Left lung (tissue), 4 donors: ENCODE measurements at regions not wholly inside any gene's neighbourhood (a gene's known extent, or its start where the extent isn't known, plus 50 kb on each side); places are given as distances from the start of the nearest gene placed in this dataset.

Source experiments
- ATAC-seq: fragments of 200-7000 bp; cut with Tn5 transposase; one replicate; pipeline ENCODE4 v1.9.1; 2020; ENCODE audit warnings: moderate library complexity
- DNase-seq, 4 donors: peaks; one replicate each; pipeline ENCODE4 v3.0.0-alpha.2; 2013 to 2020
- H3K27ac ChIP-seq, 2 donors: fragments of 200-600 bp; sonication (generic) in 1 of 2; one replicate each; pipeline versions ENCODE4 v1.5.0 to v1.8.0; 2020 to 2021
- H3K27me3 ChIP-seq, 2 donors: fragments of 200-600 bp; sonication (generic) in 1 of 2; one replicate each; pipeline versions ENCODE4 v1.5.0 to v1.8.0; 2020 to 2021
- H3K36me3 ChIP-seq, 2 donors: fragments of 200-600 bp; sonication (generic) in 1 of 2; one replicate each; pipeline versions ENCODE4 v1.5.0 to v1.8.0; 2020 to 2021
- H3K4me1 ChIP-seq, 2 donors: fragments of 200-600 bp; one replicate each; pipeline ENCODE4 v1.8.0; 2021
- H3K4me3 ChIP-seq, 2 donors: fragments of 200-600 bp; sonication (generic) in 1 of 2; one replicate each; pipeline versions ENCODE4 v1.5.0 to v1.8.0; 2020 to 2021; ENCODE audit warnings: mild to moderate bottlenecking in 1 of 2
- H3K9me3 ChIP-seq, 2 donors: fragments of 200-600 bp; sonication (generic) in 1 of 2; one replicate each; pipeline versions ENCODE4 v1.5.0 to v1.8.0; 2020 to 2021
- intact Hi-C, 2 donors: fragments of 100-400 bp; cut with DNase I; formaldehyde crosslinking; loops; one replicate each; pipeline versions ENCODE4 v1.11.2 to v1.14.2; 2022
- TF ChIP-seq, protein P1 (sequence below), 2 donors: fragments of 200-600 bp; sonication (generic) in 1 of 2; IDR thresholded peaks; one replicate each; pipeline versions ENCODE4 v1.5.0 to v1.8.0; 2021; ENCODE audit warnings: antibody characterized with exemption in 2 of 2
- donor health status: DM: no; HTN: yes; CAD: no.
- donor health status: DM: no; HTN: no; CAD: no.

DNA sequence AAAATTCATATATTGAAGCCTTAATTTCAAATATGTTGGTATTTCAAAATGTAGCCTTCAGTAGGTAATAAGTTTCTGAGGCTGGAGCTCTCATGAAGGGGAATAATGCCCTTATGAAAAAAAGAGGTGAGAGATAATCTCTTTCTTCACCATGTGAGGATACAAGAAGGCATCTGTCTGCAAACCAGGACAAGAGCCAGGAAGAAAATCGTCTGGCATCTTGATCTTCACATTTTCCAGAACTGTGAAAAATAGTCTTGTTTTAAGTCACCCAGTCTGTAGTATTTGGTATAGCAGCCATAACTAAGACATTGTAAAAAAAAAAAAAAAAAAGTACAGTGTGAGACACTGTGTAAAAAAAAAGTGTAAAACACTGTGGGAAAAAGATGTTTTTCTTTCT, 768.9 kb downstream of the TAF11L14 start:
- Histone ChIP-seq H3K4me3 (no peak overlapping the region), H3K27me3 (no peaks in the 10 kb centered on the region), H3K9me3 (no peaks in the 10 kb centered on the region), H3K27ac (no peak overlapping the region), H3K36me3 (no peaks in the 10 kb centered on the region), H3K4me1 (no peaks in the 10 kb centered on the region)
- ATAC-seq (no peak), DNase-seq (no peak)
- TF ChIP-seq, protein P1, sequence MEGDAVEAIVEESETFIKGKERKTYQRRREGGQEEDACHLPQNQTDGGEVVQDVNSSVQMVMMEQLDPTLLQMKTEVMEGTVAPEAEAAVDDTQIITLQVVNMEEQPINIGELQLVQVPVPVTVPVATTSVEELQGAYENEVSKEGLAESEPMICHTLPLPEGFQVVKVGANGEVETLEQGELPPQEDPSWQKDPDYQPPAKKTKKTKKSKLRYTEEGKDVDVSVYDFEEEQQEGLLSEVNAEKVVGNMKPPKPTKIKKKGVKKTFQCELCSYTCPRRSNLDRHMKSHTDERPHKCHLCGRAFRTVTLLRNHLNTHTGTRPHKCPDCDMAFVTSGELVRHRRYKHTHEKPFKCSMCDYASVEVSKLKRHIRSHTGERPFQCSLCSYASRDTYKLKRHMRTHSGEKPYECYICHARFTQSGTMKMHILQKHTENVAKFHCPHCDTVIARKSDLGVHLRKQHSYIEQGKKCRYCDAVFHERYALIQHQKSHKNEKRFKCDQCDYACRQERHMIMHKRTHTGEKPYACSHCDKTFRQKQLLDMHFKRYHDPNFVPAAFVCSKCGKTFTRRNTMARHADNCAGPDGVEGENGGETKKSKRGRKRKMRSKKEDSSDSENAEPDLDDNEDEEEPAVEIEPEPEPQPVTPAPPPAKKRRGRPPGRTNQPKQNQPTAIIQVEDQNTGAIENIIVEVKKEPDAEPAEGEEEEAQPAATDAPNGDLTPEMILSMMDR (IDR thresholded peaks at IDR 0.05) = no peak
- intact Hi-C loops = no loop called here

DNA sequence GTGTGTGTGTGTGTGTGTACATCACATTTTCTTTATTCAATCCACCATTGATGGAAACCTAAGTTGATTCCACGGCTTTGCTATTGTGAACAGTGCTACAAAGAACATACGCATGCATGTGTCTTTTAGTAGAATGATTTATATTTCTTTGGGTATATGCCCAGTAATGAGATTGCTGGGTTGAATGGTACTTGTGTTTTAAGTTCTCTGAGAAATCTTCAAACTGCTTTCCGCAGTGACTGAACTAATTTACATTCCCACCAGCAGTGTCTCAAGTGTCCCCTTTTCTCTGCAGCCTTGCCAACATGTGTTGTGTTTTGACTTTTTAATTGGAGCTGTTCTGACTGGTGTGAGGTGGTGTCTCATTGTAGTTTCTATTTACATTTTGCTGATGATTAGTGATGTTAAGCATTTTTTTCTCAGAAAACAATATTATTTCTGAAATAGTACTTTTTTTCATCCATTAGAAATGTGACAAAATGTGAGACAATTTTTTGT, 769.7 kb downstream of the TAF11L14 start:
- no peak overlapping the region for H3K4me3 ChIP-seq

DNA sequence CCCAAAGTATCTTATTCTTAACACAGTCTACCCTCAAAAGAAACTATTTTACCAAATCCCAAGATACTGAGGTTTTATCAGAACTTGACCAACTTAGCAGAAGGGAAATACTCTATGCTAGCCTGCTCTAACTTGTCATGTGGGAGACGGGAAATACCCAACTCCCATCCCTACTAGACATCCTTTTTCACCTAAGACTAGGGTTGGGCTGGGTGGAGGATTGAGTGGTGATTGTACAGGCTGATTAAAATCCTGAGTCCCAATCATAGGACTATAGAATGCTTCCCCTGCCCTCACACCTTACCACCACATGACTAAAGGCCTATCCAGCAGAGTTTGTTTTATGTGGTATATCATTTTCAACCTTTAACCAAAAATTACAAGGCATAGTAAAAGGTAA, 786.5 kb downstream of the TAF11L14 start:
- no peaks in the 10 kb centered on the region for H3K4me1 ChIP-seq
- no peak overlapping the region for H3K27ac ChIP-seq
- DNase-seq (no peak), ATAC-seq (peak; percentile 34)
- TF ChIP-seq, protein P1 (IDR thresholded peaks at IDR 0.05) = no peak
- intact Hi-C loops = no loop called here
- H3K27me3 ChIP-seq = no peaks in the 10 kb centered on the region
- peaks cover 0 to 3% of the 10 kb centered on the region in 2 donors for H3K9me3 ChIP-seq
- no peak overlapping the region for H3K4me3 ChIP-seq
- no peaks in the 10 kb centered on the region for H3K36me3 ChIP-seq

More for the DNA sequence above, 769.7 kb downstream of the TAF11L14 start:
- H3K36me3 ChIP-seq = no peaks in the 10 kb centered on the region
- ATAC-seq (peak; percentile 94), DNase-seq (peak in 1 of 4 donors; percentile 28)
- no peaks in the 10 kb centered on the region for H3K9me3 ChIP-seq
- intact Hi-C loops = no loop called here
- TF ChIP-seq, protein P1 (IDR thresholded peaks at IDR 0.05) = no peak
- no peak overlapping the region for H3K27ac ChIP-seq
- H3K4me1 ChIP-seq = no peaks in the 10 kb centered on the region
- H3K27me3 ChIP-seq = no peaks in the 10 kb centered on the region

DNA sequence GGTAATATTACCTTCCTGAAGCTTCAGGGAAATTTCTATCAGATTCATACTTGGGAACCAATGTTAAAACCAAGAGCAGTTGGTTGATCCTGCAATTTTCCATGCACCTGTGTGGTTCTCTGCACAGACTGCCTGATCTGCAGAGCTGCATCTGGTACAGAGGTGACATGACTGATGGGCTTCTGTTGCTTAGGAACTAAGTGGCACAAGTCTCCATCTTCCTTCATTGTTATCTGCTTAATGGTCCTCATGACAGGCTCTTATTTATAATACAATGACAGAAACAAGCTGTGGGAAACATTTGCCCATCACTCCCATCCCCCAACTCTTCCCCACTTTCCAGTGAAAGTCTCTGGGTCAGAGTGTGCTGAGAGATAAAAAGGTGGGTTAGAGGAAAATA, 799.1 kb downstream of the TAF11L14 start:
- Histone ChIP-seq H3K36me3 (no peaks in the 10 kb centered on the region), H3K9me3 (peaks cover 0 to 5% of the 10 kb centered on the region in 2 donors), H3K27me3 (no peaks in the 10 kb centered on the region), H3K4me3 (no peak overlapping the region), H3K4me1 (no peaks in the 10 kb centered on the region), H3K27ac (no peak overlapping the region)
- TF ChIP-seq, protein P1 (IDR thresholded peaks at IDR 0.05) = no peak
- no peak for DNase-seq
- intact Hi-C loops = no loop called here
- ATAC-seq = no peak

DNA sequence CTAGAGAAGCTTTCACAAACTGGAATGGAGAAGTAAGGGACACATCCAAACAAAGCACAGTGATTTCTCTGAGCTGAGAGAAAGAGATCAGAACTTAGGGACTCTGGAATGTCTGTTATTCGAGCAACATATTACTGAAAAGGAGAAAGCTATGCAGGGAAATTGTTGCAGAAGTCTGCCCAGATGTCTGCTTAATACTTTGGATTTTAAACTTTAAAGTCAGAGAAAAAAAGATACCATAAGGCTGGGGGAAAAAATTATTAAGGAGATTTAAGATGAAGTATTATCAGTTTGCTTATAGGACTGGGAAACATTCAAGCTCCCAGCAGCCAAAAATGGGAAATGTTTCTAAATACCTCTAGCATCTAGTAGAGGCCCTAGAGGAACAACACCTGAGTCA, 803.9 kb downstream of the TAF11L14 start:
- no peak for ATAC-seq
- intact Hi-C loops = no loop called here
- H3K4me3 ChIP-seq = no peak overlapping the region
- no peaks in the 10 kb centered on the region for H3K9me3 ChIP-seq
- H3K4me1 ChIP-seq = no peaks in the 10 kb centered on the region
- no peaks in the 10 kb centered on the region for H3K36me3 ChIP-seq
- no peak for DNase-seq
- no peak overlapping the region for H3K27ac ChIP-seq
- H3K27me3 ChIP-seq = no peaks in the 10 kb centered on the region
- TF ChIP-seq, protein P1 (IDR thresholded peaks at IDR 0.05) = no peak
